SK-N-SH treated with all-trans-retinoic acid at 6 μM for 48 hours (cell line): ENCODE measurements at regions not wholly inside any gene's neighbourhood (a gene's known extent, or its start where the extent isn't known, plus 50 kb on each side); places are given as distances from the start of the nearest gene placed in this dataset.

Experiments
- BACH2 ChIP-seq: fragments of 250-450 bp; sonication (Bioruptor Pico); IDR thresholded peaks from 2 replicates; pipeline ENCODE4 v1.9.0; 2021; ENCODE audit warnings: mild to moderate bottlenecking, borderline replicate concordance
- ESRRG ChIP-seq: fragments of 250-450 bp; sonication (Bioruptor Pico); IDR thresholded peaks from 2 replicates; pipeline ENCODE4 v1.6.1; 2021; ENCODE audit warnings: mild to moderate bottlenecking
- PPARA ChIP-seq: fragments of 250-450 bp; sonication (Bioruptor Pico); IDR thresholded peaks from 2 replicates; pipeline ENCODE4 v1.5.0; 2020; ENCODE audit warnings: mild to moderate bottlenecking, borderline replicate concordance
- RARB ChIP-seq: fragments of 250-450 bp; sonication (Bioruptor Pico); IDR thresholded peaks from 2 replicates; pipeline ENCODE4 v1.8.0; 2021; ENCODE audit warnings: mild to moderate bottlenecking, moderate library complexity
- ZFP3 ChIP-seq: fragments of 250-450 bp; sonication (Bioruptor Pico); IDR thresholded peaks from 2 replicates; pipeline ENCODE4 v1.5.0; 2020; ENCODE audit warnings: mild to moderate bottlenecking, moderate library complexity
- ZFP30 ChIP-seq: fragments of 450-650 bp; formaldehyde crosslinking; IDR thresholded peaks from 2 replicates; pipeline ENCODE4 v1.5.0; 2022; ENCODE audit warnings: mild to moderate bottlenecking, moderate library complexity
- ZNF565 ChIP-seq: fragments of 450-650 bp; formaldehyde crosslinking; conservative IDR thresholded peaks from 2 replicates; pipeline ENCODE4 v1.5.0; 2020; ENCODE audit warnings: low read depth, mild to moderate bottlenecking, moderate library complexity

- TF ChIP-seq BACH2 (CRISPR knock-in tag) = no peak
- TF ChIP-seq ZFP3 = no peak
- no peak for TF ChIP-seq RARB (CRISPR knock-in tag)
- TF ChIP-seq ZNF565 (CRISPR knock-in tag) = no peak
- TF ChIP-seq PPARA (CRISPR knock-in tag) = no peak
- TF ChIP-seq ESRRG (CRISPR knock-in tag) = no peak
- TF ChIP-seq ZFP30 (CRISPR knock-in tag) = no peak
These were observed 513.3 kb downstream of the ANKRD50 start for GRCh38 chr4:124199185-124199584.
